ENCODE measurements at regions not wholly inside any gene's neighbourhood (a gene's known extent, or its start where the extent isn't known, plus 50 kb on each side); places are given as distances from the start of the nearest gene placed in this dataset.

- POLR2A ChIA-PET (ENCODE audit: unreplicated experiment), result no interaction called here
- Histone ChIP-seq H4K20me1 (ENCODE audit: low read length) (no peaks in the 10 kb centered on the region), H3K27me3 (ENCODE audit: low read length) (0 out of 2 replicates have a peak, but pooled peaks cover 5% of the 10 kb centered on the region), H3K4me2 (ENCODE audit: low read length) (no peak overlapping the region), H3K4me3 (ENCODE audit: low read length) (no peak overlapping the region), H3K9me3 (ENCODE audit: low read length) (no peaks in the 10 kb centered on the region), H3K9ac (ENCODE audit: low read length) (no peak overlapping the region), H2AFZ (ENCODE audit: low read length) (no peak overlapping the region), H3K27ac (ENCODE audit: low read length) (peak overlapping the region; percentile 54), H3K79me2 (ENCODE audit: low read length) (no peaks in the 10 kb centered on the region), H3F3A (ENCODE audit: low read length, unreplicated experiment) (no peaks in the 10 kb centered on the region), H3K9me2 (replicated peaks; ENCODE audit: low read length) (no peaks in the 10 kb centered on the region), H3K4me1 (ENCODE audit: insufficient read depth, low read length) (peaks cover 4% of the 10 kb centered on the region; the same call in 1 of the 2 replicates), H3K36me3 (ENCODE audit: low read depth, low read length) (no peaks in the 10 kb centered on the region)
- intact Hi-C loops (cut with micrococcal nuclease), result no loop called here
- DNase-seq (no peak), ATAC-seq (no peak)
- no peak for TF ChIP-seq EZH2phosphoT487 (IDR thresholded peaks at IDR 0.05; ENCODE audit: borderline replicate concordance, low read length)
- TF ChIP-seq, protein P1, sequence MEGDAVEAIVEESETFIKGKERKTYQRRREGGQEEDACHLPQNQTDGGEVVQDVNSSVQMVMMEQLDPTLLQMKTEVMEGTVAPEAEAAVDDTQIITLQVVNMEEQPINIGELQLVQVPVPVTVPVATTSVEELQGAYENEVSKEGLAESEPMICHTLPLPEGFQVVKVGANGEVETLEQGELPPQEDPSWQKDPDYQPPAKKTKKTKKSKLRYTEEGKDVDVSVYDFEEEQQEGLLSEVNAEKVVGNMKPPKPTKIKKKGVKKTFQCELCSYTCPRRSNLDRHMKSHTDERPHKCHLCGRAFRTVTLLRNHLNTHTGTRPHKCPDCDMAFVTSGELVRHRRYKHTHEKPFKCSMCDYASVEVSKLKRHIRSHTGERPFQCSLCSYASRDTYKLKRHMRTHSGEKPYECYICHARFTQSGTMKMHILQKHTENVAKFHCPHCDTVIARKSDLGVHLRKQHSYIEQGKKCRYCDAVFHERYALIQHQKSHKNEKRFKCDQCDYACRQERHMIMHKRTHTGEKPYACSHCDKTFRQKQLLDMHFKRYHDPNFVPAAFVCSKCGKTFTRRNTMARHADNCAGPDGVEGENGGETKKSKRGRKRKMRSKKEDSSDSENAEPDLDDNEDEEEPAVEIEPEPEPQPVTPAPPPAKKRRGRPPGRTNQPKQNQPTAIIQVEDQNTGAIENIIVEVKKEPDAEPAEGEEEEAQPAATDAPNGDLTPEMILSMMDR (conservative IDR thresholded peaks at IDR 0.05; ENCODE audit: low read depth, low read length), result no peak
- no peak for TF ChIP-seq EZH2 (IDR thresholded peaks at IDR 0.05; ENCODE audit: low read length, unreplicated experiment)
- BruUV-seq (replicated peaks), result no TSS peak
- CTCF ChIA-PET, result no interaction called here
Measured at GRCh38 chr2:36277881-36278523, 77.6 kb upstream of the CRIM1 start.

GRCh38 chr2:36277146-36277808 is 78.3 kb upstream of the CRIM1 start:
- ATAC-seq, result peak; percentile 97

More at GRCh38 chr2:36277146-36277808, 78.3 kb upstream of the CRIM1 start:
- H2AFZ ChIP-seq (ENCODE audit: low read length), result no peak overlapping the region
- DNase-seq, result peak; percentile 90
- H4K20me1 ChIP-seq (ENCODE audit: low read length), result no peaks in the 10 kb centered on the region
- H3K4me1 ChIP-seq (ENCODE audit: insufficient read depth, low read length), result peaks cover 4% of the 10 kb centered on the region; the same call in 1 of the 2 replicates
- CTCF ChIA-PET, result no interaction called here
- H3K4me3 ChIP-seq (ENCODE audit: low read length), result no peak overlapping the region
- POLR2A ChIA-PET (ENCODE audit: unreplicated experiment), result no interaction called here
- H3K9me2 ChIP-seq (replicated peaks; ENCODE audit: low read length), result no peaks in the 10 kb centered on the region
- H3K9ac ChIP-seq (ENCODE audit: low read length), result peak overlapping the region; percentile 5; the same call in 1 of the 2 replicates
- no peaks in the 10 kb centered on the region for H3K79me2 ChIP-seq (ENCODE audit: low read length)
- H3K36me3 ChIP-seq (ENCODE audit: low read depth, low read length), result no peaks in the 10 kb centered on the region
- no TSS peak for BruUV-seq (replicated peaks)
- no peaks in the 10 kb centered on the region for H3F3A ChIP-seq (ENCODE audit: low read length, unreplicated experiment)
- TF ChIP-seq, protein P1 (conservative IDR thresholded peaks at IDR 0.05; ENCODE audit: low read depth, low read length), result no peak
- TF ChIP-seq EZH2 (IDR thresholded peaks at IDR 0.05; ENCODE audit: low read length, unreplicated experiment) (no peak), EZH2phosphoT487 (IDR thresholded peaks at IDR 0.05; ENCODE audit: borderline replicate concordance, low read length) (no peak)
- H3K4me2 ChIP-seq (ENCODE audit: low read length), result 0 out of 2 replicates have a peak overlapping the region, but pooled peaks have one; percentile 10
- no peaks in the 10 kb centered on the region for H3K9me3 ChIP-seq (ENCODE audit: low read length)
- peak overlapping the region; percentile 54 for H3K27ac ChIP-seq (ENCODE audit: low read length)
- intact Hi-C loops (cut with micrococcal nuclease), result no loop called here
- 0 out of 2 replicates have a peak, but pooled peaks cover 5% of the 10 kb centered on the region for H3K27me3 ChIP-seq (ENCODE audit: low read length)
